HFF-Myc (cell line): ENCODE measurements at regions not wholly inside any gene's neighbourhood (a gene's known extent, or its start where the extent isn't known, plus 50 kb on each side); places are given as distances from the start of the nearest gene placed in this dataset.
"Not testable (repeated sequence)": the region's sequence is repeated elsewhere in the genome, so short reads cannot be mapped to it uniquely, and the experiment has no call there.

Source experiments
- DNase-seq: peaks from one replicate; pipeline ENCODE4 v3.0.0-alpha.2; 2011; ENCODE audit warnings: low read depth; ENCODE audit errors: extremely low read depth
- H3K4me3 ChIP-seq: replicated peaks from 2 replicates; pipeline ENCODE4 v1.5.1; 2011; ENCODE audit warnings: low read depth, mild to moderate bottlenecking, control low read depth, low read length
- TF ChIP-seq, protein P1 (sequence below): IDR thresholded peaks from 2 replicates; pipeline ENCODE4 v1.5.1; 2012; ENCODE audit warnings: mild to moderate bottlenecking, low read depth, low read length, control low read depth; ENCODE audit errors: missing control alignments

DNA sequence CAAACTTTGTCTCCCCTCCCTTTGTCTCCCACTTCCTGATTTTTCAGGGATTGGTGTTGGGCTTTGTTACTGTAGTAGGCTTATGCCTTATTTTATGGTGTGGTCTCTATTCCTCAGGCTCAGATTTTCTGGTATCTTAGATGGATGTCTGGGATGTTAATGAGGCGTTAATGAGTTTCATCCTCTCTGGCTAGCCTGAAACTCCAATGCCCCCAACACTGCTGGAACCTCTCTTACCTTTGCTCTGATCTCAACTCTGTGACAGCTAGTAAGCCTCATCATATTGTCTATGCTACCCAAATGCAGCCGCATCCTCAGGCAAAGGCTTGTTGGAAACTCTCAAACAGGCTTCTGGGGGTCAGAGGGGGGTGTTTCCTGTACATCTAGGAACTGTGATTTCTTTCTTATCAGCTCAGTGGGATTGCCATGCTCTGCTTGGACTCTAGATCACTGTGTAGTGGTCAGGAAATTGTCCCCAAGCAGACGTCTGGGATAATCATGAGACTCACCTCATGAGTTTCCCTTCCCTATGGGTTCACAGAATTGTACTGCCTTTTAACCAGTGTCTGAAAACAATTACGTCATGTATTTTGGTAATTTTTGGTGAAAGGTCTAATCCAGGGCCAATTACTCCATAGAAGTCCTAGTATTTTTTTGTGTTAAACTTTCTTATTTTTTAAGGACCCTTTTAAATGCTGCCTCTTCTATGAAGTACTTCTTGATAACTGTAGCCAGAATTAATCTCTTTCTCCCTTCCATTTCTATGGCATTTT, 88.8 kb upstream of the TRPC7 start:
- TF ChIP-seq, protein P1, sequence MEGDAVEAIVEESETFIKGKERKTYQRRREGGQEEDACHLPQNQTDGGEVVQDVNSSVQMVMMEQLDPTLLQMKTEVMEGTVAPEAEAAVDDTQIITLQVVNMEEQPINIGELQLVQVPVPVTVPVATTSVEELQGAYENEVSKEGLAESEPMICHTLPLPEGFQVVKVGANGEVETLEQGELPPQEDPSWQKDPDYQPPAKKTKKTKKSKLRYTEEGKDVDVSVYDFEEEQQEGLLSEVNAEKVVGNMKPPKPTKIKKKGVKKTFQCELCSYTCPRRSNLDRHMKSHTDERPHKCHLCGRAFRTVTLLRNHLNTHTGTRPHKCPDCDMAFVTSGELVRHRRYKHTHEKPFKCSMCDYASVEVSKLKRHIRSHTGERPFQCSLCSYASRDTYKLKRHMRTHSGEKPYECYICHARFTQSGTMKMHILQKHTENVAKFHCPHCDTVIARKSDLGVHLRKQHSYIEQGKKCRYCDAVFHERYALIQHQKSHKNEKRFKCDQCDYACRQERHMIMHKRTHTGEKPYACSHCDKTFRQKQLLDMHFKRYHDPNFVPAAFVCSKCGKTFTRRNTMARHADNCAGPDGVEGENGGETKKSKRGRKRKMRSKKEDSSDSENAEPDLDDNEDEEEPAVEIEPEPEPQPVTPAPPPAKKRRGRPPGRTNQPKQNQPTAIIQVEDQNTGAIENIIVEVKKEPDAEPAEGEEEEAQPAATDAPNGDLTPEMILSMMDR, result no peak
- no peak for DNase-seq
- H3K4me3 ChIP-seq, result no peak overlapping the region

DNA sequence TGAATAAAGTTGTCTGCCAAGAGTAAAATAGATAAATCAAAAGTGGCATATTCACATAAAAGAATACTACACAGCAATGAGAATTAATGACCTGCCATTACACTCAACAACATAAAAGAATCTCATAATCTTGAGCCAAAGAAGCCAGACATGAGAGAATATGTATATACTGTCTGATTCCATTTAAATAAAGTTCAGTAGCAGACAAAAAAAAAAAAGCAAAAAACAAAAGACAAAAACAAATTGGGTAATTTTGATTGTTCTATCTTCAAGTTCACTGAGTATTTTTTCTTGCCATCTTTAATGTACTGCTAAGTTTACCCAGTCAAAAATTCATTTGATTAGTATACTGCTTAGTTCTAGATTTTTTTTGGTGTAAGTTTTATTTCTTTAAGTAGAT, 87.9 kb upstream of the TRPC7 start:
- TF ChIP-seq, protein P1, result no peak
- DNase-seq, result no peak
- no peak overlapping the region for H3K4me3 ChIP-seq

DNA sequence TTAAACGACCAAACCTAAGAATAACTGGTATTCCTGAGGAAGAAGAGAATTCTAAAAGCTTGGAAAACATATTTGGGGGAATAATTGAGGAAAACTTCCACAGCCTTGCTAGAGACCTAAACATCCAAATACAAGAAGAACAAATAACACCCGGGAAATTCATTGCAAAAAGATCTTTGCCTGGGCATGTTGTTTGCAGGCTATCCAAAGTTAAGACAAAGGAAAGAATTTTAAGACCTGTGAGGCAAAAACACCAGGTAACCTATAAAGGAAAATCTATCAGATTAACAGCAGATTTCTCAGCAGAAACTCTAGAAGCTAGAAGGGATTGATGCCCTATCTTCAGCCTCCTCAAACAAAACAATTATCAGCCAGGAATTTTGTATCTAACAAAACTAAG, 82.2 kb upstream of the TRPC7 start:
- H3K4me3 ChIP-seq, DNase-seq: not testable (repeated sequence)

DNA sequence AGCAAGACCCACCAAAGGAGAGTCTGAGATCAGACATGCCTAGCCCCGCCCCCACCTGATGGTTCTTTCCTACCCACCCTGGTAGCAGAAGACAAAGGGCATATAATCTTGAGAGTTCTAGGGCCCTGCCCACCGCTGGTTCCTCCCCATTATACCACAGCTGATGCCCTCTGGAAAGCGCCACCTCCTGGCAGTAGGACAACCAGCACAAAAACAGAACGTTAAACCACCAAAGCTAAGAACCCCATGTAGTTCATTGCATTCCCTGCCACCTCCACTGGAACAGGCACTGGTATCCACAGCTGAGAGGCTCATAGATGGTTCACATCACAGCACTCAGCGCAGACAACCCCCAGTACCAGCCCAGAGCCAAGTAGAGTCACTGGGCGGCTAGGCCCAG, 81.2 kb upstream of the TRPC7 start:
- no peak overlapping the region for H3K4me3 ChIP-seq
- no peak for DNase-seq
- TF ChIP-seq, protein P1, result no peak

DNA sequence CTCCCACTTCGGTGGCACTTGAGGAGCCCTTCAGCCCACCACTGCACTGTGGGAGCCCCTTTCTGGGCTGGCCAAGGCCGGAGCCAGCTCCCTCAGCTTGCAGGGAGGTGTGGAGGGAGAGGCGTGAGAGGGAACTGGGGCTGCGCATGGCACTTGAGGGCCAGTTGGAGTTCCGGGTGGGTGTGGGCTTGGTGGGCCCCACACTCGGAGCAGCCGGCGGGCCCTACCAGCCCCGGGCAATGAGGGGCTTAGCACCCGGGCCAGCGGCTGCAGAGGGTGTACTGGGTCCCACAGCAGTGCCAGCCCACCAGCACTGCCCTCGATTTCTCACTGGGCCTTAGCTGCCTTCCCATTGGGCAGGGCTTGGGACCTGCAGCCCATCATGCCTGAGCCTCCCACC, 78.8 kb upstream of the TRPC7 start:
- not testable (repeated sequence) for DNase-seq, H3K4me3 ChIP-seq

DNA sequence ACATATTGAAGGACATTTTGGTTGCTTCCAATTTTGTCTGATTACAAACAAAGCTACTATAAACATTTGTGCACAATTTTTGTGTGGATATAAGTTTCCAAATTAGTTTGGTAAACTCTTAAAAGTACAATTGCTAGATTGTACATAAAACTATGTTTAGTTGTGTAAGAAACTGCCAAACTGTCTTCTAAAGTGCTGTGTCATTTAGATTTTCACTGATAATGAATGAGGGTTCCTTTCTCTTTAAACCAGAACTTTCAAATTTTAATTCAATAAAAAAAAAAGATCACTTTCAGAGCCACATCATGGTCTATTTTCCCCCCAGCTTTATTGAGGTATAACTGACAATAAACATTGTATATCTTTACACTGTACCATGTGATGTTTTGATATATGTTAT, 74.0 kb upstream of the TRPC7 start:
- no peak for DNase-seq
- H3K4me3 ChIP-seq, result no peak overlapping the region
- TF ChIP-seq, protein P1, result no peak

DNA sequence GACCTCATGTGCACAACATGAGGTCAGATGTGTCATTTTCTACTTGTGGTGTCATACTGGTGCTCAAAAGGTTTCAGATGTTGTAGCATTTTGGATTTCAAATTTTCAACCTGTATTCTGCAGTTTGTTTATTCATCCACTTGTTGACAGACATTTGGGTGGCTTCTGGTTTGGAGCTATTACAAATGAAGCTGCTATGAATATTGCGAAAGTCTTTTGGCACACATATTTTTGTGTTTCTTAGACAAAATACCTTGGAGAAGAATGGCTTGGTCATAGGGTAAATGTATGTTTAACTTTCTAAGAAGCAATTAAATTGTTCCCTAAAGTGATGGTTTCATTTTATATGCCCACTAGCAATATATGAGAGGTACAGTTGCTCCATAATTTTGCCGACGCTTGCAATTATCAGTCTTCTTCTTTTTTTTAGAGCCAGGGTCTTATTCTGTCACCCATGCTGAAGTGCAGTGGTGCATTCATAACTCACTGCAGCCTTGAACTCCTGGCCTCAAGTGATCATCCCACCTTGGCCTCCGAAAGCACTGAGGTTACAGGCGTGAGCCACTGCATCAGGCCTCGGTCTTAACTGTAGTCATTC, 70.7 kb upstream of the TRPC7 start:
- TF ChIP-seq, protein P1, result no peak
- no peak for DNase-seq
- H3K4me3 ChIP-seq, result no peak overlapping the region

DNA sequence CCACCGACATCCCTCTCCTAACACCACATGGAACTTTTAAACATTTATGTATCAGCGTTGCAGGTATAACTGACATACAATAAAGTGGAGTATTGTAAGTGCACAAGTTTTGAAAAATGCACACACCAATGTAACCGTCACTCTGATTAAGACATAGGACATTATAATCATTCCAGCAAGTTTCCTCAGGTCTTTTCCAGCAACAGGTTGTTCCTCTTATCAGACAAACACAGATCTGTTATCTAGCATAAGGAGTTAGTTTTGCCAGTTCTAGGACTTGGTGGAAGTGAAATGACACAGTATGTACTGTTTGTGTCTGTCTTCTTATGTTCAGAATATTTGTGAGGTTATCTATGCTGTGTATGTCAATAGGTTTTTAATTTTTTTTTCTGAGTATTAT, 69.5 kb upstream of the TRPC7 start:
- no peak overlapping the region for H3K4me3 ChIP-seq
- DNase-seq, result no peak
- TF ChIP-seq, protein P1, result no peak
